ENCODE measurements at regions not wholly inside any gene's neighbourhood (a gene's known extent, or its start where the extent isn't known, plus 50 kb on each side); places are given as distances from the start of the nearest gene placed in this dataset.

DNA sequence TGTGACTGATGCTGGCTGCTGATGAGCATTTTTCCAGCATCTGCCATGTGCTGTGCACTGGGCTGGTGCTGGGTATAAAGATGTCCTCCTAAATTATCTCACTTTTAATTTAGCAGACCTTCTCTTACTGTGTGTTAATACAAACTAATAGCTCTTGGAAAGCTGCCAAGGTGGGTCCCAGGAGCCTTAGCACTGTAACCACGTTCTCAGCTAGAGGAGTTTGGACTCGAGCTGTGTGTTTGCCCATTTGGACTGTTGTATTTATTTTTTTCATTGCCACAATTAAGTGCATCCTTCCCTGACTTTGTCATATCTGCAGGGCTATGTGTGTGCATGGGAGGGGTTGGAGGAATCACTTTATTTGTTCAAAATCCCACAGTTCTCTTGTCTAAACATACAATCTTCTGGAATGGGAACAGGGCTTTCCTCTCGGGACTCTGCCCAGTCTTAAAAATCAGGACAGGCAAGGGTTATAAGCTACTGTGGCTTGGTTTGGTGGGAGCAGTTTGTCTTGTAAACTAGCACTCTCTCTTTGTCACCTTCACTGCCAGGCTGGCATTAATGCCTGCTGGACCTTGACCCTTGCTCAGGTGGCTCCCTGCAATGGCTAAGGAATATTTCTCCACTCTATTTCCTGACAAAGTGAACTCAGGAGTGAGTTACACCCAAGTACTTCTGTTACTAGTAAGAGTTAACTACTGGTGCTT is 129.7 kb upstream of the MGAT5 start:
- no peak for FAIRE-seq

- FAIRE-seq = no peak
Observed at GRCh38 chr2:134127496-134127895, 126.4 kb upstream of the MGAT5 start.

GRCh38 chr2:134128746-134129145 is 125.1 kb upstream of the MGAT5 start:
- no peak for FAIRE-seq

DNA sequence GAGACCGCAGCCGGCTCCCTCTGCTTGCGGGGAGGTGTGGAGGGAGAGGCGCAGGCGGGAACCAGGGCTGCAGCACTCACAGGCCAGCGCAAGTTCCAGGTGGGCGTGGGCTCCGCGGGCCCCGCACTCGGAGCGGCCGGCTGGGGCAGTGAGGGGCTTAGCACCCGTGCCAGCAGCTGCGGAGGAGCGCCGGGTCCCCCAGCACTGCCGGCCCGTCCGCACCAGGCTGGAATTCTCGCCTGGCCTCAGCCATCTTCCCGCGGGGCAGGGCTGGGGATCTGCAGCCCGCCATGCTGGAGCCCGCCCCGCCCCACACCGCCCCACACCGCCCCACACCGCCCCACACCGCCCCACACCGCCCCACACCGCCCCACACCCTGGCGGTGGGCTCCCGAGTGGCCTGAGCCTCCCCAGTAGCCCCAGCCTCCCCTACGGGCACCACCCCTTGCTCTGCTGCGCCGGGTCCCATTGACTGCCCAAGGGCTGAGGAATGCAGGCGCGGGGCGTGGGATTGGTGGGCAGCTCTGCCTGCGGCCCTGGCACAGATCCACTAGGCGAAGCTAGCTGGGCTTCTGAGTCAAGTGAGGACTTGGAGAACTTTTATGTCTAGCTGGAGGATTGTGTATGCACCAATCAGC is 123.9 kb upstream of the MGAT5 start:
- no peak for FAIRE-seq

GRCh38 chr2:134131681-134132489 is 122.0 kb upstream of the MGAT5 start:
- FAIRE-seq = no peak

DNA sequence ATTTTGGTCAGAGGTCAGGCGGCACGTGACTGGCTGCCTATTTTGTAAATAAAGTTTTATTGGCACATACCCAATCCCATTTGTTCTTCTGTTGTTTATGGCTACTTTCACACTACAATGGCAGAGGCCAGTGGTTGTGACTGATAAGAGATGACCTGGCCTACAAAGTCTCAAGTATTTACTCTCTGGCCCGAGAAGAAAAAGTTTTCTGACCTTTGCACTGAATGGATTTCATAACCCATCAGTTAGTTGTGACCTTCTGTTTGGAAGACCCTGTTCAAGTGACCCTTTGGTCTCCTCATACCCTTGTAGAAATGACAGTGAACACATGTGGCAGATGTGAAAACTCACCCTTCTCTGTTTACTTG is 121.4 kb upstream of the MGAT5 start:
- FAIRE-seq = no peak

DNA sequence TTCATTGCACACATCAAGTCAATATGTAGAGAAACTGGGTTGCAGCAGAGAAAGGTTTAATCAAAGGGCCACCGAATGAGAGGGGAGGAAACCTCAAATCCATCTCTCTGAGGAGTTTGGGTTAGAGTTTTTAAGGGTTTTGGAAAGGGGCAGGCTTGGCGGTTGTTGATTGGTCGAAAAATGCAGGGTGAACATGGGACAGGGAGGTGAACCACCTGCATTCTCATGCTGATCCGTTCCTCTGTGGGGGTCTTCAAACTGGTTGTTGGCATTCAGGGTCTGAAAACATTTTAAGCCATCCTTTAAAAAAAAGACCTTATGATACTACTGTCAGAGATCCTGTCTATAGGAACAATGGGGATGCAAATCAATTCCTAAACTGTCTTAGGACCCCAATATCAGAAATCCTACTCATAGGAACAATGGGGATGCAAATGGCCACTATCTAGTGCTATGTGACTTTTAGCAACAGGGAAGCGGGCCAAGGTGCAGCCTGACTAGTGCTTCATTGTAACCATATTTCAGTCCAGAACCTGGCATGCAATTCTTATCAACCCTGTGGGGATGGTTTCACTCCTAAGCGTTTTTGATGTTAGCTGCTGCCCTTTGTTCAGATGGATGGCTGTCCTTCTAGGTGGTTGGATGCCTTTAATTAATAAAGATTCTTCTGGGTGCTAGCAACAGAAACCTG is 120.1 kb upstream of the MGAT5 start:
- no peak for FAIRE-seq

GRCh38 chr2:134134313-134134706 is 119.6 kb upstream of the MGAT5 start:
- FAIRE-seq = no peak

GRCh38 chr2:134134827-134135226 is 119.0 kb upstream of the MGAT5 start:
- FAIRE-seq = no peak

- FAIRE-seq = no peak
Observed at GRCh38 chr2:134135793-134136192, 118.1 kb upstream of the MGAT5 start.

DNA sequence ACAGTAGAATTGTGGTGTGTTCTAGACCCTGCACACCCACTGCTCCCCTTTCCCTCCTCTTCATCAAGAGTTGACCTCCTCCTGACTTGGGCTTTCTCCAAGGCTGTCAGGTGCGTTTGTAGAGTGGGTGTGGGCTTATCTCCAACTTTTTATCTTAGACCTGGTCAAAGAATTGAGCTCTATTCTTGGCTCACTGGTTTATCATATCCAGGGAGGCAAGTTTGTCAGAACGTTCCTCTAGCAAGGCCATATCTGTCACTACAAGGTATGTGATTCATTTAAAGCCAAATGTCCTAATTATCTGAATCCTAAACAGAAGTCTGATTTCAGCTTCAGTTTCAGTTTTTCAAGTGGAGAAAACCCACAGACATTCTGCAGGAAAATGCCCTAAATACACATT is 117.1 kb upstream of the MGAT5 start:
- FAIRE-seq = no peak

GRCh38 chr2:134137182-134137611 is 116.7 kb upstream of the MGAT5 start:
- no peak for FAIRE-seq

DNA sequence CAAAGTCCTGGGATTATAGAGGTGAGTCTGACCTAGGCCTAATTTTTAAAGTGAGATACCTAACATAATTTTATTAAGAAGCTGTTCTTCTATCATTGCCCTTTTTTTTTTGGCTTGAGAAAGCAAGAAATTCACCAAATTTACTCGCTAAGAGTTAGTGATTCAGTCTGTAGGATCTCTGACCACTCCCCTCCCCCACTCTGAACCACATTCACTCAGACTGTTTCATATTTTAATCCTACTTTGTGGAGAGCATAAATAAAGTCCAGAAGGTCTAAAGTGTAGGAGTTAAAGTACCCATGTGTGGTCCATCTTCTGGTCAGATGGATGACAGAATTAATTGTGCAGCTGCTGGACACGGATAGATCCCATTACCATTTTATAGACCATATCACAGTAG is 115.8 kb upstream of the MGAT5 start:
- FAIRE-seq = no peak

GRCh38 chr2:134139611-134140010 is 114.3 kb upstream of the MGAT5 start:
- FAIRE-seq = no peak

DNA sequence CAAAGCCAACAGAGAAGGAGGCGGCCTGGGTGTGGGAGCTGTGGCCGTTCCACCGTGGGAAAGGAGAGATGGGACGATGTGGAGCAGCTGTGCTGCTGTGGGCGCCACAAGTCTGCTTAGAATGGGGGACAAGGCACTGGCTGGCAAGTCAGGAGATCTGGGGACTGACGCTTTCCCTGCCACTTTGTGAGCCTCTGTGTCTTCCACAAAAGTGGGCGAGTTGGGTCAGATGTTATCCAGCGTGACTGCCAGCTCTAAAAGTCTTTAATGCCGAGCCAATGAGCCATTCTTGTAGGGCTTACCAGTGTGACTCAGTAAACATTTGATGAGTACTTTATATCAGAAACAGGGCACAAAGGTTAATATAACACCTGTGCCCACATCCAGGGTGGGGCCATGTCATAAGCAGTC is 113.6 kb upstream of the MGAT5 start:
- no peak for FAIRE-seq

DNA sequence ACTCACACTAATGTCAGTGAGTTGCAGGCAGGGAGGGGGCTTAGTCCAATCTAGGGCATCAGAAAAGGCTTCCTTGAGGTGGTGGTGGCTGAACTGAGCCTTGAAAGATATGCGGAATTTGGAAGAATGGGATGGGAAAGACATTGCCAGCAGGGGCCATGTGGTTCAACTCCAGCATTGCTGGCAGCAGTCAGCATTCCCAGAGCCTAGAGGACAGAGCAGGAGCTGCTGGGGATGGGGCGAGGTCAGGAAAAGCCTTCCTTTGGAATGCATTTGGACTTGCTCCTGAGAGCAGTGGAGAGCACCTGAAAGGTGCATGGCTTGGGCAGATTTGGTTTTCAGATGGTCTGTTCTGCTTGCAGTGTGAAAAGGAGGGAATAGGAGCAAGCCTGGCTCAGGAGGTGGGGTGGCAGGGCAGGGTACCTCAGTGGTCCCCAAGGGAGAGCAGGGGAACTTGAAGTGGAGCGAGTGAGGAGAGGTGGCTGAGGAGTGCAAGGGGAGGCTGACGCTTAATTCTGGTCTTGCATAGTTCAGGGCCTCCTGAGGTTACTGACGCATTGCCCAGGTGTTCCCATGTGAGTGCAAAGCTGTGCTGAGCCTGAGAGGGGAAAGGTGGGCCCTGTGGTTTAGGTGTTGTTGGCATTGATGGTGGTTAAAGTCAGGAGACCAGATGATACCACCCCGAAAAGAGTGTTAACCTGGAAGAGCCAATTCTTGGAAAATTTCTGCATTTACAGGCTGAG is 112.1 kb upstream of the MGAT5 start:
- FAIRE-seq = no peak

DNA sequence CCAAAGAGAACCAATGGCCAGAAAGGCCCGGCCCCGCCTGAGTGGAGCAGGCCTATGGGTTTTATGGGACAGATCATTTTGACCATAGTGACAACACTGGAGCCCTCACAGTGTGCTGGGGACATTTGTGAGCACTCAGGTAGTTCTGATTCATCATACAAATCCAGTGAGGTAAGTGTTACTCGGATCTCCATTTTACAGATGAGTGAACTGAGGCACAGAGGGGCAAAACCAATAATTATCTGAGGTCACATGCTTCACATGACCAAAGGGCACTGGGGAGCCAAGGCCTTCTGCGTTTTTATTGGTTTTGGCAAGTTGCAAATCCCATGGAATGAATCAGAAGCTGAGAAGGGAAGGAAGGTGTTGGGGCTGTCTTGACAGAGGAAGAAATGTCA is 111.5 kb upstream of the MGAT5 start:
- no peak for FAIRE-seq

- no peak for FAIRE-seq
Observed at GRCh38 chr2:134142903-134143302, 111.0 kb upstream of the MGAT5 start.

DNA sequence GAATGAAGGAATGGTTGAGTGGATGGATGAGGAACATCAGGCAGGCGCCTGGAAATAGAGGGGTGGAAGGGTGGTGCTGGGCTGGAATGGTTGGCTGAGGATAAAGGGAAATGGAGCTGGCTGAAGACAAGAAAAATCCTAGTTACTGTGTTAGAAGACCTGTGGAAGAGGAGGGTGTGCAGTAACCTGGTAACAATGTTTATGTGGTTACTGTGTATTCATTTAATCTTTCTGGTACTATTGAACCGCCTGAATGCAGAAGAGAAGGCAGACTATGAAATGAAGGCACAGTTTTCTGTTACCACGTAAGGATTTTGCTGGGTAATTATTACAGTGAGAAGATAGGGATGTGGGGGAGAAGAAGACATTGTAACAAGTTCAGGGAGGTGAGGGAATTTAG is 110.3 kb upstream of the MGAT5 start:
- no peak for FAIRE-seq

DNA sequence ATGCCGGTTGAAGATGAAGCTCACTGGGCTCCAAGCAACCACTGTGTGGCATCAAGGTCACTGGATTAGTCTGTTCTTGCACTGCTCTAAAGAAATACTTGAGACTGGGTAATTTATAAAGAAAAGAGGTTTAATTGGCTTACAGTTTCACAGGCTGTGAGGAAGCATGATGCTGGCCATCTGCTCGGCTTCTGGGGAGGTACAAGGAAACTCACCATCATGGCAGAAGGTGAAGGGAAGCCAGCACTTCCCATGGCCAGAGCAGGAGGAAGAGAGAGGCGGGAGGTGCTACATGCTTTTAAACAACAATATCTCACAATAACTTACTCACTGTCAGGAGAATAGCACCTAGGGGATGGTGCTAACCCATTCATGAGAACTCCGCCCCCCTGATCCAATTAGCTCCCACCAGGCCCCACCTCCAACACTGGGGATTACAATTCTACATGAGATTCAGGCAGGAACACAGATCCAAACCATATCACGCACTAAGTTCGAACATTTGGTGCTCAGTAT is 109.7 kb upstream of the MGAT5 start:
- FAIRE-seq = no peak

DNA sequence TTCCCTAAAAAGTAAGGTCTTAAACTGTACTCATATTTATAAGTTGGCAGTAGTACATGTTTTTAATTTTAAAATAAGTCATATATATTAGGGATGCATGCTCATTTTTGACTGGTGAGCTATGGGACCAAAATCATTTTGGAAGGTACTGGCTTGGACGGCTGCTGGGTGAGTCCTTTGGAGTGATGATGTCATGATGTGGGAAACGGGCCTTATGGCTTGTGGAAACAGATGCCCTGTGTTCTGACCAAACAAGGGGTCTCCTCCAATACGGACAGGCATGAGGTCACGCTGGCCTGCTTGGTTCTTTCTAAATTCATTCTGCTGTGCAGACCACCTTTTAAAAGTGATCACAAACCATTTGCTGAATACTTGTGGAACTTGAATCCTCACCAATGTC is 109.2 kb upstream of the MGAT5 start:
- no peak for FAIRE-seq

DNA sequence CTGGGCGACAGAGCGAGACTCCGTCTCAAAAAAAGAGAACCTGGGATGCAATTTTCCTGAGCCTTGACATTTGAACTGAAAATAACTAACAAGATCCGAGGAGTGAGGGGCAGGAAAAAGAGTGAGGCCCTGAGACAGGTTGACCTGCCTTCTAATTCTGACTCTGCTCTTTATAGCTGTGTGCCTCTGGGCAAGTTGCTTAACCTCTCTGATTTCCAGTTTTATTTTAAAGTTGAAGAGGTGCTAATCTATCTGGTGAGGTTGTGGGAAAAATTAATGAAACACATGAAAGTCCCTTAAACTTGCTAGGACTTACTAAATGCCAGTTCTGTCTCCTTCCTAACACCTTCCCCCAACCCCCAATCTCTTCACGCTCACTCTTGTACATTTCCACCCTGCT is 108.4 kb upstream of the MGAT5 start:
- no peak for FAIRE-seq
